ENCODE measurements at regions not wholly inside any gene's neighbourhood (a gene's known extent, or its start where the extent isn't known, plus 50 kb on each side); places are given as distances from the start of the nearest gene placed in this dataset.

DNA sequence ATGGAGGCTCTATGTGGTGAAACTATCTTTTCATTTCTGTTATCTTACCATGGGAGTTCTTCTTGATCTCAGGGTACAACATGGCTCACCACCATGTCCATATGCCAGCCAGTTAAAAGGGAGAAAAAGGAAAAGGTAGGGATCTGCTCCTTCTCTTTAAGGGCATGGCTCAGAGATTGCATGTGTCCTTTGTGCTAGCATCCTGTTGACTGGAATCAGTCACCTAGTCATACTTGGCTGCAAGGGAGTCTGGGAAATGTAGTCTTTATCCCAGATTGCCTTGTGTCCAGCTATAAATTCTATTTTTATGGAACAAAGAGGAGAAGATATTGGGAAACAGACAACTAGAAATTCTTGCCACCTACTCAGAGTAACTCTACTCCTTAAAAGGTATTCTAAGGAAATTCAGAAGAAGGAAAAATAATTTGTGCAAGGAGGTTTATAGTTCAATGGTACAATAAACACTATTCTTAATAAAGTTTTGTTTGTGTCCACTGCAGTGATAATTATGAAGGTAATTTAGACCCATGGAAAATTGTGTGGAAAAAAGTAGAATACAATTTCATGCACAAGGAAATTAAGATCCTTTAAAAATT lies 86.4 kb upstream of the RPH3A start:
- TF ChIP-seq, protein P1, sequence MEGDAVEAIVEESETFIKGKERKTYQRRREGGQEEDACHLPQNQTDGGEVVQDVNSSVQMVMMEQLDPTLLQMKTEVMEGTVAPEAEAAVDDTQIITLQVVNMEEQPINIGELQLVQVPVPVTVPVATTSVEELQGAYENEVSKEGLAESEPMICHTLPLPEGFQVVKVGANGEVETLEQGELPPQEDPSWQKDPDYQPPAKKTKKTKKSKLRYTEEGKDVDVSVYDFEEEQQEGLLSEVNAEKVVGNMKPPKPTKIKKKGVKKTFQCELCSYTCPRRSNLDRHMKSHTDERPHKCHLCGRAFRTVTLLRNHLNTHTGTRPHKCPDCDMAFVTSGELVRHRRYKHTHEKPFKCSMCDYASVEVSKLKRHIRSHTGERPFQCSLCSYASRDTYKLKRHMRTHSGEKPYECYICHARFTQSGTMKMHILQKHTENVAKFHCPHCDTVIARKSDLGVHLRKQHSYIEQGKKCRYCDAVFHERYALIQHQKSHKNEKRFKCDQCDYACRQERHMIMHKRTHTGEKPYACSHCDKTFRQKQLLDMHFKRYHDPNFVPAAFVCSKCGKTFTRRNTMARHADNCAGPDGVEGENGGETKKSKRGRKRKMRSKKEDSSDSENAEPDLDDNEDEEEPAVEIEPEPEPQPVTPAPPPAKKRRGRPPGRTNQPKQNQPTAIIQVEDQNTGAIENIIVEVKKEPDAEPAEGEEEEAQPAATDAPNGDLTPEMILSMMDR (conservative IDR thresholded peaks at IDR 0.05; ENCODE audit: low read length): no peak
- no peak for TF ChIP-seq EZH2phosphoT487 (IDR thresholded peaks at IDR 0.05; ENCODE audit: borderline replicate concordance, low read depth, low read length)
